ENCODE measurements at regions not wholly inside any gene's neighbourhood (a gene's known extent, or its start where the extent isn't known, plus 50 kb on each side); places are given as distances from the start of the nearest gene placed in this dataset.

DNA sequence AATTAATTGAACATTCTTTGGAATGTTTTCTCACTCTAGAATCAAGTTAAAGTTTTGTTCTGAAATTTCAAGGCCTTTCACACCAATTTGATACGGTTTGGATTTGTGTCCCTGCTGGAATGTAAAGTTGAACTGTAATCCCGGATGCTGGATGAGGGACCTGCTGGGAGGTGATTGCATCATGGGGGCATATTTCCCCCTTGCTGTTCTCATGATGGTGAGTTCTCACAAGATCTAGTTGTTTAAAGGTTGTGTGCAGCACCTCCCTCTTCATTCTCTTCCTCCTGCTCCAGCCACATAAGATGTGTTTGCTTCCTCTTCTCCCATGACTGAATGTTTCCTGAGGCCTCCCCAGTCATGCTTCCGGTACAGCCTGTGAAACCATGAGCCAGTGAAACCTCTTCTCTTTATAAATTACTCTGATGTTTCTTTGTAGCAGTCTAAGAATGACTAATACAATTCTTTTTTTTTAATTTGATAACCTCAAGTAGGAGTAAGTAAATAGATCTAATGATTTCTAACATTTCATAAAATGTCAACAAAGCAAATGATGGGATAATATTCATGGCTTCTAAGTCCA is 144.2 kb upstream of the CDH7 start:
- no peak for TF ChIP-seq JUNB (CRISPR knock-in tag; conservative IDR thresholded peaks at IDR 0.05)
- TF ChIP-seq, protein P1, sequence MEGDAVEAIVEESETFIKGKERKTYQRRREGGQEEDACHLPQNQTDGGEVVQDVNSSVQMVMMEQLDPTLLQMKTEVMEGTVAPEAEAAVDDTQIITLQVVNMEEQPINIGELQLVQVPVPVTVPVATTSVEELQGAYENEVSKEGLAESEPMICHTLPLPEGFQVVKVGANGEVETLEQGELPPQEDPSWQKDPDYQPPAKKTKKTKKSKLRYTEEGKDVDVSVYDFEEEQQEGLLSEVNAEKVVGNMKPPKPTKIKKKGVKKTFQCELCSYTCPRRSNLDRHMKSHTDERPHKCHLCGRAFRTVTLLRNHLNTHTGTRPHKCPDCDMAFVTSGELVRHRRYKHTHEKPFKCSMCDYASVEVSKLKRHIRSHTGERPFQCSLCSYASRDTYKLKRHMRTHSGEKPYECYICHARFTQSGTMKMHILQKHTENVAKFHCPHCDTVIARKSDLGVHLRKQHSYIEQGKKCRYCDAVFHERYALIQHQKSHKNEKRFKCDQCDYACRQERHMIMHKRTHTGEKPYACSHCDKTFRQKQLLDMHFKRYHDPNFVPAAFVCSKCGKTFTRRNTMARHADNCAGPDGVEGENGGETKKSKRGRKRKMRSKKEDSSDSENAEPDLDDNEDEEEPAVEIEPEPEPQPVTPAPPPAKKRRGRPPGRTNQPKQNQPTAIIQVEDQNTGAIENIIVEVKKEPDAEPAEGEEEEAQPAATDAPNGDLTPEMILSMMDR (IDR thresholded peaks at IDR 0.05 in 2 of 3, conservative IDR thresholded peaks at IDR 0.05 in 1 of 3; ENCODE audit: insufficient read depth in 2 of 3, low read depth in 1 of 3, low read length in 3 of 3) = no peak
- TF ChIP-seq TRIM28 (IDR thresholded peaks at IDR 0.05) = no peak
- TF ChIP-seq, protein P2, sequence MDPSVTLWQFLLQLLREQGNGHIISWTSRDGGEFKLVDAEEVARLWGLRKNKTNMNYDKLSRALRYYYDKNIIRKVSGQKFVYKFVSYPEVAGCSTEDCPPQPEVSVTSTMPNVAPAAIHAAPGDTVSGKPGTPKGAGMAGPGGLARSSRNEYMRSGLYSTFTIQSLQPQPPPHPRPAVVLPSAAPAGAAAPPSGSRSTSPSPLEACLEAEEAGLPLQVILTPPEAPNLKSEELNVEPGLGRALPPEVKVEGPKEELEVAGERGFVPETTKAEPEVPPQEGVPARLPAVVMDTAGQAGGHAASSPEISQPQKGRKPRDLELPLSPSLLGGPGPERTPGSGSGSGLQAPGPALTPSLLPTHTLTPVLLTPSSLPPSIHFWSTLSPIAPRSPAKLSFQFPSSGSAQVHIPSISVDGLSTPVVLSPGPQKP (CRISPR knock-in tag; IDR thresholded peaks at IDR 0.05) = no peak
- no peak for TF ChIP-seq REST (IDR thresholded peaks at IDR 0.05; ENCODE audit: borderline replicate concordance)
- TF ChIP-seq REST (CRISPR knock-in tag; IDR thresholded peaks at IDR 0.05; ENCODE audit: low read depth) = no peak
- no peak for TF ChIP-seq RHOXF2B (CRISPR knock-in tag; conservative IDR thresholded peaks at IDR 0.05)
- no peak for TF ChIP-seq PTBP1 (IDR thresholded peaks at IDR 0.05; ENCODE audit: low read depth, low read length)
- TF ChIP-seq ZMIZ1 (IDR thresholded peaks at IDR 0.05; ENCODE audit: low read depth in 2 of 2, low read length in 2 of 2) = no peak
- TF ChIP-seq, protein P3, sequence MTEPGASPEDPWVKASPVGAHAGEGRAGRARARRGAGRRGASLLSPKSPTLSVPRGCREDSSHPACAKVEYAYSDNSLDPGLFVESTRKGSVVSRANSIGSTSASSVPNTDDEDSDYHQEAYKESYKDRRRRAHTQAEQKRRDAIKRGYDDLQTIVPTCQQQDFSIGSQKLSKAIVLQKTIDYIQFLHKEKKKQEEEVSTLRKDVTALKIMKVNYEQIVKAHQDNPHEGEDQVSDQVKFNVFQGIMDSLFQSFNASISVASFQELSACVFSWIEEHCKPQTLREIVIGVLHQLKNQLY (CRISPR knock-in tag; conservative IDR thresholded peaks at IDR 0.05) = no peak
- no peak for TF ChIP-seq DIDO1 (tag; IDR thresholded peaks at IDR 0.05; ENCODE audit: low read depth)
- no peak for TF ChIP-seq NFE2 (IDR thresholded peaks at IDR 0.05; ENCODE audit: low read depth)
- TF ChIP-seq JUND (IDR thresholded peaks at IDR 0.05; ENCODE audit: borderline replicate concordance, low read depth, low read length) = no peak
- TF ChIP-seq JUND (tag; IDR thresholded peaks at IDR 0.05; ENCODE audit: borderline replicate concordance, low read depth, low read length) = no peak
- no peak for TF ChIP-seq ZNF146 (CRISPR knock-in tag; IDR thresholded peaks at IDR 0.05; ENCODE audit: unreplicated experiment)
- no peak for TF ChIP-seq ZNF449 (CRISPR knock-in tag; IDR thresholded peaks at IDR 0.05)

Data from K562 (cell line).